Smooth muscle cell (in vitro differentiated cells): ENCODE measurements at regions not wholly inside any gene's neighbourhood (a gene's known extent, or its start where the extent isn't known, plus 50 kb on each side); places are given as distances from the start of the nearest gene placed in this dataset.

Source experiments
- DNase-seq: peaks from one replicate; lab custom pipeline; 2025; ENCODE audit not compliant: unreplicated experiment; lab: John Stamatoyannopoulos, UW
- H2AFZ ChIP-seq: fragments of 200-600 bp; sonication (generic); 2 replicates; pipeline ENCODE4 v1.6.0; 2016; ENCODE audit warnings: antibody characterized with exemption, low read depth, mild to moderate bottlenecking
- H3F3A ChIP-seq: fragments of 200-600 bp; sonication (generic); 2 replicates; pipeline ENCODE4 v1.6.0; 2017; ENCODE audit warnings: antibody characterized with exemption, low read depth
- H3K27ac ChIP-seq: fragments of 200-600 bp; sonication (generic); 2 replicates; pipeline ENCODE4 v1.5.1; 2016; ENCODE audit warnings: low read depth, mild to moderate bottlenecking
- H3K27me3 ChIP-seq: fragments of 200-600 bp; sonication (generic); 2 replicates; pipeline ENCODE4 v1.6.1; 2016; ENCODE audit warnings: low read depth, mild to moderate bottlenecking
- H3K36me3 ChIP-seq: fragments of 200-600 bp; sonication (generic); 2 replicates; pipeline ENCODE4 v1.5.1; 2016; ENCODE audit warnings: low read depth
- H3K4me1 ChIP-seq: fragments of 200-600 bp; sonication (generic); 2 replicates; pipeline ENCODE4 v1.5.1; 2016; ENCODE audit warnings: low read depth
- H3K4me2 ChIP-seq: fragments of 200-600 bp; sonication (generic); 2 replicates; pipeline ENCODE4 v1.6.0; 2016; ENCODE audit warnings: mild to moderate bottlenecking
- H3K4me3 ChIP-seq: fragments of 200-600 bp; sonication (generic); 2 replicates; pipeline ENCODE4 v1.5.1; 2016; ENCODE audit warnings: mild to moderate bottlenecking
- H3K79me2 ChIP-seq: fragments of 200-600 bp; sonication (generic); 2 replicates; pipeline ENCODE4 v1.6.0; 2016; ENCODE audit warnings: low read depth, mild to moderate bottlenecking
- H3K9ac ChIP-seq: fragments of 200-600 bp; sonication (generic); 2 replicates; pipeline ENCODE4 v1.6.0; 2016; ENCODE audit warnings: low read depth
- H3K9me3 ChIP-seq: fragments of 200-600 bp; sonication (generic); replicated peaks from 2 replicates; pipeline ENCODE4 v1.5.1; 2016; ENCODE audit warnings: low read depth
- H4K20me1 ChIP-seq: fragments of 200-600 bp; sonication (generic); 2 replicates; pipeline ENCODE4 v1.6.0; 2016; ENCODE audit warnings: low read depth
- WGBS: methylation state at CpG from one replicate; pipeline ENCODE4 v1.1.7; 2016; ENCODE audit warnings: low lambda C conversion rate; 5-methylcytosine and 5-hydroxymethylcytosine counted together
- TF ChIP-seq, protein P1 (sequence below): fragments of 200-600 bp; sonication (generic); IDR thresholded peaks from 2 replicates; pipeline ENCODE4 v1.5.1; 2017; ENCODE audit warnings: borderline replicate concordance, mild to moderate bottlenecking, antibody characterized with exemption; ENCODE audit not compliant: insufficient read depth, poor library complexity, severe bottlenecking

DNA sequence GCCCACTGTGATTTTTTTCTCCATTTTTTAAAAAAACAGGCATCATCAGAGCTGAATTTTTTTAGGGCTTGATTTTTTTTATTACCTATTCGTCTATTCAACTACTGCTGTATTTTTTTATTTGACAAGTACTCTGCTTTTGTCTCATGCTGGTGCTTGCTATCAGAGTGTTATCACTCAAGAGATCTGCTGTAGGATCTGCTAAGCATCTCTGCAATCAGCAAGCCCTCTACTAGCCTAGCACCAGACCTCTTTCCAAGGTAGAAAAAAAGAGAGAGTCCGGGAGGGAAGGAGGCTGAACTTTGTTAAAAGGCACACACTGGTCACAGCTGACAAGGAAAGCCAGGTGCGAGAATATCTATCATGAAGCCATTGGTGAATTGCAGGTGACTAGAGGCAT is 413.8 kb upstream of the CCNH start:
- no peak overlapping the region for H3K27ac ChIP-seq
- no peak for DNase-seq
- H3K79me2 ChIP-seq, result no peaks in the 10 kb centered on the region
- no peak overlapping the region for H3K4me2 ChIP-seq
- H2AFZ ChIP-seq, result no peak overlapping the region
- TF ChIP-seq, protein P1, sequence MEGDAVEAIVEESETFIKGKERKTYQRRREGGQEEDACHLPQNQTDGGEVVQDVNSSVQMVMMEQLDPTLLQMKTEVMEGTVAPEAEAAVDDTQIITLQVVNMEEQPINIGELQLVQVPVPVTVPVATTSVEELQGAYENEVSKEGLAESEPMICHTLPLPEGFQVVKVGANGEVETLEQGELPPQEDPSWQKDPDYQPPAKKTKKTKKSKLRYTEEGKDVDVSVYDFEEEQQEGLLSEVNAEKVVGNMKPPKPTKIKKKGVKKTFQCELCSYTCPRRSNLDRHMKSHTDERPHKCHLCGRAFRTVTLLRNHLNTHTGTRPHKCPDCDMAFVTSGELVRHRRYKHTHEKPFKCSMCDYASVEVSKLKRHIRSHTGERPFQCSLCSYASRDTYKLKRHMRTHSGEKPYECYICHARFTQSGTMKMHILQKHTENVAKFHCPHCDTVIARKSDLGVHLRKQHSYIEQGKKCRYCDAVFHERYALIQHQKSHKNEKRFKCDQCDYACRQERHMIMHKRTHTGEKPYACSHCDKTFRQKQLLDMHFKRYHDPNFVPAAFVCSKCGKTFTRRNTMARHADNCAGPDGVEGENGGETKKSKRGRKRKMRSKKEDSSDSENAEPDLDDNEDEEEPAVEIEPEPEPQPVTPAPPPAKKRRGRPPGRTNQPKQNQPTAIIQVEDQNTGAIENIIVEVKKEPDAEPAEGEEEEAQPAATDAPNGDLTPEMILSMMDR, result no peak
- no peak overlapping the region for H3K4me3 ChIP-seq
- 76% methylated on average over 3 of the region's 3 CpGs for WGBS
- peaks cover under 1% of the 10 kb centered on the region for H3K9me3 ChIP-seq
- H3K4me1 ChIP-seq, result no peaks in the 10 kb centered on the region
- no peaks in the 10 kb centered on the region for H3K36me3 ChIP-seq
- H4K20me1 ChIP-seq, result no peaks in the 10 kb centered on the region
- no peaks in the 10 kb centered on the region for H3K27me3 ChIP-seq
- no peak overlapping the region for H3K9ac ChIP-seq
- no peaks in the 10 kb centered on the region for H3F3A ChIP-seq

DNA sequence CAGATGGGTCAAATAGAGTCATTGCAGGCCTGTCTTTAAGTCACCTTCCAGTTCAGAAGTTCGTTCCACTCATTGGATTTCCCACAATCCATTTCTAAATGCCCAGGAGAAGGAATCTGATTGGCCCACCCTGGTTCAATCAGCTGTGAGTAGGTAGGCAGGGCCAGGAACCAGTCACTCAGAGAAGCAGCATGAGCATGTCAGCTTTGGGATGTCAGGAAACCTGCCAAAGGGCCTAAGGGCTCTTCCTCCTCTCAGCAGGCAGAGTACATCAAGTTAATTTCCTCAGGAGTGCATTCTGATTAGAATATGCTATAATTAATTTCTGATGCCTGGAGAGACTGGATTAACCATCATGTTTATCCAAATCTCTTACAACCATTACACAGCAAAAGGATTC is 412.9 kb upstream of the CCNH start:
- H3K4me3 ChIP-seq, result no peak overlapping the region
- H2AFZ ChIP-seq, result no peak overlapping the region
- H3K9ac ChIP-seq, result no peak overlapping the region
- TF ChIP-seq, protein P1, result no peak
- 67% methylated on average over 1 of the region's 1 CpG for WGBS
- DNase-seq, result no peak
- H3K9me3 ChIP-seq, result no peaks in the 10 kb centered on the region
- no peak overlapping the region for H3K27ac ChIP-seq
- H4K20me1 ChIP-seq, result no peaks in the 10 kb centered on the region
- no peaks in the 10 kb centered on the region for H3K36me3 ChIP-seq
- no peaks in the 10 kb centered on the region for H3K27me3 ChIP-seq
- H3K79me2 ChIP-seq, result no peaks in the 10 kb centered on the region
- H3F3A ChIP-seq, result no peaks in the 10 kb centered on the region
- H3K4me2 ChIP-seq, result no peak overlapping the region
- H3K4me1 ChIP-seq, result no peaks in the 10 kb centered on the region

DNA sequence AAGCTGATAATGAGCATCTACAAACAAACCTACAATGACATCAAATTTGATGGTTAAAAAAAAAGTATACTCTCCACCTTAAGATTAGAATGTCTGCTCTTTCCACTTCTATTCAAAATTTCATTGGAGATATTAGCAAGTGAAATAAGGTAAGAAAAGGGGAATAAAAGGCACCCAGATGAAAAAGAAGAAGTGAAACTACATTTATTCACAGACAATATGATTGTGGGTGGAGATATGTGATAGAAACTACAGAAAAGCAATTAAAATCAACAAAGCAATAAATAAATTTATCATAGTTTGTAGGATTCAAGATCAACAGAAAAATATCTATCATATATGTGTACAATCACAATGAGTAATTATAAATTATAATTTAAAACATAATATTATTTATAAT is 395.1 kb upstream of the CCNH start:
- no peaks in the 10 kb centered on the region for H3K79me2 ChIP-seq
- H4K20me1 ChIP-seq, result no peaks in the 10 kb centered on the region
- no peak overlapping the region for H2AFZ ChIP-seq
- H3K27ac ChIP-seq, result no peak overlapping the region
- H3K4me2 ChIP-seq, result no peak overlapping the region
- no peaks in the 10 kb centered on the region for H3F3A ChIP-seq
- H3K36me3 ChIP-seq, result no peaks in the 10 kb centered on the region
- TF ChIP-seq, protein P1, result no peak
- no peaks in the 10 kb centered on the region for H3K9me3 ChIP-seq
- no peak overlapping the region for H3K4me3 ChIP-seq
- H3K4me1 ChIP-seq, result no peaks in the 10 kb centered on the region
- no peaks in the 10 kb centered on the region for H3K27me3 ChIP-seq
- no peak for DNase-seq
- no peak overlapping the region for H3K9ac ChIP-seq

DNA sequence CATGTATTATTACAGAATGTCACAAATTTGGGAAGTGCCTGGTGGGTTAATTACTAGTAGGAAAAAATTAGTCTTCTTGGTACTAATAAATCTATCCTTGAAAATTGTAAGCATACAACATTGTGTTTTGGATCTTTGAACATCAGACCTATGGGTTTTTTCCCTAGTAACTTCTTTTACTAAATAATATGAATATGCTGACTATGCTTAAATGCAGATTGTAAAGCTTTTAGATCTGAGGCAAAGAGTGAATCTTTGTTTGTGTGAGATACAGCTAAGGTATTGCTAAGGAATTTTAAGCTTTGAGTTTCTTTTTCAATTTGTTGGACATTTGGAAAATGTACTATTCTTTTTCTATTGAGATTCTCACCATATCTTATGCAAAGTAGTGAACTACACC is 390.6 kb upstream of the CCNH start:
- no peak overlapping the region for H2AFZ ChIP-seq
- H3K4me1 ChIP-seq, result no peaks in the 10 kb centered on the region
- H3K27ac ChIP-seq, result no peak overlapping the region
- DNase-seq, result no peak
- H3K4me2 ChIP-seq, result no peak overlapping the region
- no peaks in the 10 kb centered on the region for H4K20me1 ChIP-seq
- H3K9ac ChIP-seq, result no peak overlapping the region
- H3K79me2 ChIP-seq, result no peaks in the 10 kb centered on the region
- H3K36me3 ChIP-seq, result no peaks in the 10 kb centered on the region
- no peaks in the 10 kb centered on the region for H3K9me3 ChIP-seq
- no peak overlapping the region for H3K4me3 ChIP-seq
- no peaks in the 10 kb centered on the region for H3K27me3 ChIP-seq
- no peaks in the 10 kb centered on the region for H3F3A ChIP-seq
- TF ChIP-seq, protein P1, result no peak
